ENCODE measurements at regions not wholly inside any gene's neighbourhood (a gene's known extent, or its start where the extent isn't known, plus 50 kb on each side); places are given as distances from the start of the nearest gene placed in this dataset.

- TF ChIP-seq EZH2 (IDR thresholded peaks at IDR 0.05; ENCODE audit: borderline replicate concordance, low read length), result no peak
- TF ChIP-seq CTCF (conservative IDR thresholded peaks at IDR 0.05 in 1 of 2, IDR thresholded peaks at IDR 0.05 in 1 of 2; ENCODE audit: extremely low read depth in 1 of 2, insufficient read depth in 1 of 2, low read depth in 1 of 2, low read length in 2 of 2), result no peak
These were observed 132.2 kb downstream of the NTMT2 start for GRCh38 chr1:170277985-170278384.
